NB4 (cell line): ENCODE measurements at regions not wholly inside any gene's neighbourhood (a gene's known extent, or its start where the extent isn't known, plus 50 kb on each side); places are given as distances from the start of the nearest gene placed in this dataset.

Experiments used
- DNase-seq: peaks from one replicate; pipeline ENCODE4 v3.0.0; 2010; ENCODE audit warnings: low read depth
- H3K4me3 ChIP-seq: one replicate; pipeline ENCODE4 v1.5.1; 2011; ENCODE audit warnings: mild to moderate bottlenecking, low read depth, low read length, moderate library complexity
- CTCF ChIP-seq: IDR thresholded peaks from one replicate; pipeline ENCODE4 v1.5.1; 2012; ENCODE audit warnings: low read depth, low read length
- MAX ChIP-seq: IDR thresholded peaks from 2 replicates; pipeline ENCODE4 v1.6.1; 2011; ENCODE audit warnings: low read depth, low read length
- MYC ChIP-seq: IDR thresholded peaks from 2 replicates; pipeline ENCODE4 v1.6.1; 2011; ENCODE audit warnings: low read depth, low read length
- POLR2A ChIP-seq: IDR thresholded peaks from 2 replicates; pipeline ENCODE4 v1.6.1; 2011; ENCODE audit warnings: mild to moderate bottlenecking; ENCODE audit not compliant: insufficient read length; ENCODE audit errors: extremely low read depth

GRCh38 chr4:136985683-136986082 lies 546.6 kb downstream of the PCDH18 start:
- no peak for DNase-seq
- no peak overlapping the region for H3K4me3 ChIP-seq
- TF ChIP-seq POLR2A (no peak), CTCF (no peak), MAX (no peak), MYC (no peak)

- H3K4me3 ChIP-seq = no peak overlapping the region
- TF ChIP-seq MAX (no peak), POLR2A (no peak), CTCF (no peak), MYC (no peak)
- DNase-seq = no peak
Observed at GRCh38 chr4:136967069-136967468, 565.2 kb downstream of the PCDH18 start.

GRCh38 chr4:136965478-136965877 lies 566.8 kb downstream of the PCDH18 start:
- H3K4me3 ChIP-seq = no peak overlapping the region
- DNase-seq = no peak
- TF ChIP-seq MYC (no peak), CTCF (no peak), MAX (no peak), POLR2A (no peak)

- no peak overlapping the region for H3K4me3 ChIP-seq
- no peak for DNase-seq
- TF ChIP-seq POLR2A (no peak), CTCF (no peak), MYC (no peak), MAX (no peak)
Observed at GRCh38 chr4:136962868-136963267, 569.4 kb downstream of the PCDH18 start.

GRCh38 chr4:136946307-136946907 lies 585.9 kb downstream of the PCDH18 start:
- DNase-seq = no peak
- TF ChIP-seq MAX (no peak), CTCF (no peak), POLR2A (no peak), MYC (no peak)
- H3K4me3 ChIP-seq = no peak overlapping the region

- DNase-seq = no peak
- TF ChIP-seq POLR2A (no peak), MAX (no peak), CTCF (no peak), MYC (no peak)
- no peak overlapping the region for H3K4me3 ChIP-seq
Observed at GRCh38 chr4:136939781-136940180, 592.5 kb downstream of the PCDH18 start.
